EL (cell line): ENCODE measurements at regions not wholly inside any gene's neighbourhood (a gene's known extent, or its start where the extent isn't known, plus 50 kb on each side); places are given as distances from the start of the nearest gene placed in this dataset.
A peak's percentile ranks its signal among the peaks of the same experiment; 100 is the strongest.
"Not testable (repeated sequence)": the region's sequence is repeated elsewhere in the genome, so short reads cannot be mapped to it uniquely, and the experiment has no call there.

Source experiments
- DNase-seq: peaks from one replicate; pipeline ENCODE4 v3.0.0-alpha.2; 2016

- peak; percentile 8 for DNase-seq
Observed at GRCh38 chr4:60579335-60579734, 620.8 kb upstream of the ADGRL3 start.

- no peak for DNase-seq
Observed at GRCh38 chr4:60581919-60582536, 618.1 kb upstream of the ADGRL3 start.

- DNase-seq, result no peak
Observed at GRCh38 chr4:60588556-60588955, 611.6 kb upstream of the ADGRL3 start.

GRCh38 chr4:60589425-60589824, 610.7 kb upstream of the ADGRL3 start:
- no peak for DNase-seq

GRCh38 chr4:60590116-60590515, 610.0 kb upstream of the ADGRL3 start:
- DNase-seq, result no peak

- peak; percentile 60 for DNase-seq
Observed at GRCh38 chr4:60605646-60606354, 594.3 kb upstream of the ADGRL3 start.

- DNase-seq, result peak; percentile 55
Observed at GRCh38 chr4:60611762-60612496, 588.2 kb upstream of the ADGRL3 start.

GRCh38 chr4:60617731-60618130, 582.4 kb upstream of the ADGRL3 start:
- peak; percentile 8 for DNase-seq

- DNase-seq, result peak; percentile 69
Observed at GRCh38 chr4:60619531-60620305, 580.4 kb upstream of the ADGRL3 start.

- DNase-seq, result no peak
Observed at GRCh38 chr4:60637976-60638375, 562.1 kb upstream of the ADGRL3 start.

- DNase-seq, result no peak
Observed at GRCh38 chr4:60648774-60649173, 551.4 kb upstream of the ADGRL3 start.

GRCh38 chr4:60652933-60653332, 547.2 kb upstream of the ADGRL3 start:
- DNase-seq, result no peak

- no peak for DNase-seq
Observed at GRCh38 chr4:60655356-60655755, 544.8 kb upstream of the ADGRL3 start.

- DNase-seq, result peak; percentile 8
Observed at GRCh38 chr4:60656171-60656570, 544.0 kb upstream of the ADGRL3 start.

- DNase-seq, result peak; percentile 1
Observed at GRCh38 chr4:60657041-60657440, 543.1 kb upstream of the ADGRL3 start.

GRCh38 chr4:60657807-60658206, 542.3 kb upstream of the ADGRL3 start:
- peak; percentile 12 for DNase-seq

GRCh38 chr4:60663769-60664168, 536.4 kb upstream of the ADGRL3 start:
- DNase-seq, result no peak

- DNase-seq, result peak; percentile 73
Observed at GRCh38 chr4:60682901-60683300, 517.2 kb upstream of the ADGRL3 start.

GRCh38 chr4:60683357-60683756, 516.8 kb upstream of the ADGRL3 start:
- peak; percentile 91 for DNase-seq

GRCh38 chr4:60683973-60684372, 516.2 kb upstream of the ADGRL3 start:
- peak; percentile 84 for DNase-seq

GRCh38 chr4:60696062-60696461, 504.1 kb upstream of the ADGRL3 start:
- not testable (repeated sequence) for DNase-seq

GRCh38 chr4:60709061-60709460, 491.1 kb upstream of the ADGRL3 start:
- no peak for DNase-seq

- no peak for DNase-seq
Observed at GRCh38 chr4:60718874-60719273, 481.3 kb upstream of the ADGRL3 start.
